GM21619 (cell line): ENCODE measurements at regions not wholly inside any gene's neighbourhood (a gene's known extent, or its start where the extent isn't known, plus 50 kb on each side); places are given as distances from the start of the nearest gene placed in this dataset.

Source experiments
- ATAC-seq: cut with Tn5 transposase; IDR thresholded peaks from one replicate; pipeline ENCODE4 v1.9.1; 2021; ENCODE audit not compliant: unreplicated experiment

DNA sequence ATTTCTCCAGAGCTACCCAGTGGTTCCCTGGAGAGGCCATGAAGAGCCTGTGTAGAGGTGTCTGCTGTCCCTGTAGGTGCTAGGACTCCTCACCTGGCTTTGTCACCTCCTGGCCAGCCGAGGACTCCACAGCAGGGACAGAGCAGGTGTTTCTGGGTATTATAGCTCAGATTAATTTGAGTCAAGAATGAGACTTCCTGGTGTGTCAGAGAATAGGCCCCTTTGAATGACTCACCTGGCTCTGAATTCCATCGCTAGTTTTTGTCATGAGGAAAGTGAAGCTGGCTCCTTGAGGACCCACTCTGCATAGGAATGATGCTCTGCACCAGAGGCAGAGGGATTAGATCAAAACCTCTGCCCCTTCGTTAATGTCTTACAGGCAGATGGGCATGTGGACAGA, 167.5 kb upstream of the TOPAZ1 start:
- ATAC-seq = no peak

DNA sequence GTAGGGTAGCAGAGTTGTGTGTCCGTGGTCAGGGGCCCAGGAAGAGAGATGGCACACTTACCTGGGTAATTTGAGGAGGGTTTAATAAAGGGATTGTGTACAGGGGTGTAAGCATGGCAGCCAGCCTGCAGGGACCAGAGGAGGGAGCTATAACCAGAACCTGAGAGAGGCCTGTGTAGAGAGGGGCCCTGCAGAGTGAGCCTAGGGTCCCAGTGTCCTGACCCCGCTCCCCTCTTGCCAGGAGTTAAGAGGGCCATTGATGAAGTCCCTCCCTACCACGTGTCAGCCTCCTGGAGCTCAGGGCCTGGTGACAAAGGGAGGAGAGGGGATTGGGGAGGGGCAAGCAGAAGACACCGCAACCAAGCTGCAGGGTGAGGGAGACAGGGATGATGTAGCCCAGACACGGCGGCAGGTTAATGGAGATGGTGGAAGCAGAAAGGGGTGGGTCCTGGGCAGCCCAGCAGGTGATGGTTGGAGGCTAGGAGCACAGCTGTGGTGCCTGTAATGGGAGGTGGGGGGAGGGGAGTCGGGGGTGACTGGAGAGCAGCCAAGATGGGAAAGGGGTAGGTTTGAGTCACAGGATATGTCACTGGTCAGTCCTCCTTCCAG, 165.4 kb upstream of the TOPAZ1 start:
- ATAC-seq = no peak

DNA sequence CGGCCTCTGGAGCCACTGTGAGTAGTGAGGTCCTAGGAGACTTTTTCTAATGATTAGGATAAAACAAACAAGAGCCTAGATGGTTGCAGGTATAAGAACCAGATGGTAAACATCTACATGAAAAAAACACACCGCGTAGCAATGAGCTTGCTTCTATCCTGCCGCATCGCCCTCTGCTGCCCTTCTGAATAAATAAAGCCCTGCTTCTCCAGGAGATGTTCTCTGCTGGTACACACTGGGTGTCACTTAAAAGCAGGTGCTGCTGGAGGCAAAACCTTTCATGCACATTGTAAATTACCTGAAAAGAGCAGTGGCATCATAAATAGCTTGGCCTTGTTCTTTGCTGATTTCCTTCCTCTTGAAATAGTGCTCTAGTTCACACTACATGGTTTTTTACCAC, 164.4 kb upstream of the TOPAZ1 start:
- ATAC-seq = no peak

DNA sequence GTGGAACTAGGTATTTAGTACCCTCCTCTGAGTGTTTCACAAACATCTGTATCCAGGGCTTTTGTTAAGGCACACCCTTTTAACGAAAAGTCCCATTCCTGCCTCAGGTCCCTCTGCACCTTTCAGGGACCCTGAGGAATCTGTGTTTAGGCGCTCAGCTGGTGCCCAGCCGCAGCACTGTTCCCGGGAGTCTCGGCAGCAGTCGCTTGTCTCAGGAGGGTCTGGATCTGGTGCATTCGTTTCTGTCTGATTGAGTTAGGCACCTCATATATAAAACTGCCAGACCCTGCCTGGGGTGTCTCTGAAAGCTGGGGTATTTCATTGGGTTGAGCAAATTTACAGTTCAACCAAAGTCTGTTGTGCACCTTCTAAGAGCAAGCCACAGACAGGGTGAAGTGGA, 162.8 kb upstream of the TOPAZ1 start:
- ATAC-seq = no peak

DNA sequence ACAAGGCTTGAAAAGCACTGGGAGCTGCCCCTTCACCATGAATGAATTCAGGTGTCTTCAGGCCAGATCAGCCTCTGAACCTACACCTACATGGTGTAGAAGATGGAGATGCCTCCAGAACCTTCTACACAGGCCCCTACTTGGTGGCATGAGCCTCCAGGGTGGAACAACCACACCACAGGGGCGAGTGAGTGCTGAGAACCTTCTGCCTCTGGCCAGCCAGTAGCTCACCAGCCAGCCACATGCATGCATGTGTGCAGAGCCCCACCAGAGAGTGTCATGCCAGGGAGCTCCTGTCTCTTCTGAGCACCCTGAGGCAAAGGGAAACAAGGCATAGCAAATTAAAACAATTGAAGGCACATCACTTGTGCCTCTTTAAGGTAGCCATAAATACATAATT, 161.8 kb upstream of the TOPAZ1 start:
- ATAC-seq = no peak

DNA sequence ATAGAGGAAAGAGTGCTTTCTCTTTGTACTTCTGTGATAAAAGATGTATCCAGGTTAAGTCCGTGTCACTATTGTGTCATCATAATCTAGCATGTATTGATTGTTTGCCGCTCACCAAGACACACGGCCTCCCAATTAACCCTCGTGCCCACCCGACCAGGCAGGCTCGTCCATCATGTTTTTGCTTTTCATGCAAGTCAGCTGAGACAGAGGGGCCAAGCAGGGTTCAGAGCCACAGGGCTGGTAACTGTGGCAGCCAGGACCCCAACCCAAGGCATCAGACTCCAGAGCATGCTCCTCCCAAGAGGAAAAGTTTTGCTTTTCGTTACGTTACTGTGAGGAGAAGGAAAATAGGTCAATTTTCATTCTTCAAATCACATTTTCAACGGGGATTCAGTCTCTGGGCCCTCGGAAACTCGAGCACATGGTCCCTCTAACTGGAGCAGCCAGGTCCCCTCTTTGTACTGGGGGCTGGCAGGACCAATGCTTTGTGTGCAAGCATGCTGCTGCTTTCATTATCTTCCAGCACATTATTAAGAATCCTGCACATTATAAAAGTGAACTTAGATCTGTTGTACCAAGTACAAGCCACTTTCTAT, 161.1 kb upstream of the TOPAZ1 start:
- ATAC-seq = no peak

DNA sequence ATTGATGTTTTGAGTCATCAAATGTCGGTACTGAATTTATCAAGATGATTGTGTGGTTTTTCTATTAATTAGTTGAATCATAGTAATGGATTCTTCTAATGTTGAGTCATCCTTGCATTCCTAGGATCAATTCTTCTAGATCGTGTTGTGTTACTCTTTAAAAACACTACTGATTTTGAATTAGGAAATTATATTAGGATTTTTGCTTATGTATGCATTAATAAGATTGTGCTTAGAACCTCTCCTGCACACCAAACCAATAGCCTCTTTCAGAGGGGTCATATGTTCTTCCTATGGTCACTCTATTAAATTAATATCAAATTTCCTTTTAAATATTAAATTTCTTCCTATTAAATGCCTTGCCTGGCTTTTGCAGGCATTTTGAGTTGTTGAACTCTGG, 151.7 kb upstream of the TOPAZ1 start:
- no peak for ATAC-seq

DNA sequence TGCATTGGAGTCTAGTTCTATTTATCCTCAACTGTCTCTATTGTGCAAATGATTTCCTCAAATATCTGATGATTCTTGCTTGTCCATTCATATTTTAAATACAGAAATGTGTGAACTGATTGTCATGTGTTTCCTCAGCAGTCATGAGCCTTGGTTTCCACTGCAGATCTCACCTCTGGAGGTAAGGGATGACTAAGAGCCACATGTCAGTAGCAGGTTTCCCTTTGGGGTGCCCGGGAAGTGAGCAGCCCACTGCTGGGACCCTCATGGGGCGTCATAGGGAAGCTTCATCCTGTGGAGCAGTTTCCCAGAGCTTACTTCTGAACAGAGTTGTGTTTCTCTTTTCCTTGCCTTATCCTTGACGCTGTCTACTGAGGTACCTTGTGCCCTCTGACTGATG, 149.2 kb upstream of the TOPAZ1 start:
- no peak for ATAC-seq

DNA sequence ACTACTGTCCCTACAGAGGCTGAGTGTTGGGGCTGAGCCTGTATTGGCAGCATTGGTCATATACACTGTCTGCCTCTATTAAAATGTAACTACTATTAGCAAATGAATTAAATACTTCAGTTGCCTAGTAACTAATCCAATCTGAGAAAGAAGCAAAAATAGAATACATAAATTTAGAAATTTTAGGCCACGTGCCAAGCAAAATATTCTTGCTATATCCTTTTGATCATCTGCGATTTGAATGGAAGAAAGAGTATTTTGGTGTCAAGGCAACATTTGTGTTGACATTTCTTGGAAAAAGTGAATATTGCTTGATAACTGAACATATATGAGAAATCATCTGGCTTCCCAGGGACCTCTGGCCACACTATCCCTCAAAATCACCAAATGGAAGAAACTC, 148.2 kb upstream of the TOPAZ1 start:
- ATAC-seq = no peak

DNA sequence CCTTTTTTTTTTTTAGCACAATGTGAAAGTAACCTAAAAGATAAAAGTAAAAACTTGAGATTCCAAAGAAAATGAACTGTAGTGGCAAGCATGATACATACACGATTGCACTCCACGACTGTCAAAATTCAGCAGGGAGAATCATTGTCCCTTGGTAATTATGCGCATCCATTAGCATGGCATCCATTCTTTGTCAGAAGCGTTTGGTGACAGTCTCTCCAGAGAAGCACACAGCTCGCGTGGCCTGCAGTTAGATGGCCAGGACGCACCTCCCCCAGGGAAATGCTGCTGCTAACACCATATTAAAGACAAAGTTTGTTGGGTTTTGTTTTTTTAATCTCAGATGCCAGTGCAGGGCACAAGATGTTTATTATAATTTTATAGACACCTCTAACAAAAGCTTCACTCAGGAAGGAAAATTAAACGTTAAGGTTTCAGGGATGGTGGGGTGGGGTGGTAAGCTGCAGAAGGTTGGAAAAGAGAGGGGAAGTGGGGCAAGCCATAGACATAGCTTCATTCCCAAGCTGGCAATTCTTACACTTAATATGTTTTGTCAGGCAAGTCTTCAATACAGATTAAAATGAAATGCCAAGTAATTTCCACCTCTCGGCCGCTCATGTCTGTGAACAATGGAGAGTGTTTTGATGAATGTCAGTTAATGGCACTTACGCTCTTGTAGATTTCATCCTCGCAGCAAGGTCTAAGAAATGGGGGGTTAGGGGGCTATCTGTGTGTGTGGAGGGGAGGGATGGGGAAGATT, 142.8 kb upstream of the TOPAZ1 start:
- no peak for ATAC-seq

DNA sequence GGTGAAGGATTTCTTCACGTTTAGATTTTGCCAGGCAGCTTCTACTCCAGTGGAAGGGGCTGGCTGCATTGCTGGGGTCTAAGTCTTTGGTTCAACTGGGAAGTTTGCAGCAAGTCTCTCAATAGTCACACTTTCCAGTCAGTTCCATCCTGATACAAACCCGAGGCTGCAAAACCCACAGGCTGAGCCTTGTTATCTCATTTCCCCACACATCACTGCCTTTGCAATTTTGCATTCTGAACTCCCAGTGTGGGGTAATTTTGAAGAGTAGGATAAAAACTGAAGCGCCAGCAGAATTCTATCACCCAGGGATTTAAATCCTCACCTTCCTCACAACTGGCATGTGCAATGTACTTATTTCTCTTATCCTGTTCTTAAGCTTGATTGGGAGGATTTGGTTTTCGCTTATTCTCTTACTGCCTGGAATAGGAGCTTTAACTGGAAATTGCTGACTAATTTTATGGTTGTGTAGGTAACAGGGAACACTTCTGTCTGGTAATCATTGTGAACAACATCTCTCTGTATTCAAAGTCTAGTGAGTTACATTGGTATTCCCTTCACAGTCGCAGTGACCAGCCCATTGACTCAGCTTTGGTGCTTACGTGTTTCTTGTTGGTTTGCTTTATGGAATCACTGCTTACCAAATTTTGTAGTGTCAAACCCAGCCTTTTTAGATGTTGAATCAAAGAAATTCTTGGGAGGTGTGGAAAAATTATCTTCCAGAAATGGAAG, 142.0 kb upstream of the TOPAZ1 start:
- ATAC-seq = no peak

DNA sequence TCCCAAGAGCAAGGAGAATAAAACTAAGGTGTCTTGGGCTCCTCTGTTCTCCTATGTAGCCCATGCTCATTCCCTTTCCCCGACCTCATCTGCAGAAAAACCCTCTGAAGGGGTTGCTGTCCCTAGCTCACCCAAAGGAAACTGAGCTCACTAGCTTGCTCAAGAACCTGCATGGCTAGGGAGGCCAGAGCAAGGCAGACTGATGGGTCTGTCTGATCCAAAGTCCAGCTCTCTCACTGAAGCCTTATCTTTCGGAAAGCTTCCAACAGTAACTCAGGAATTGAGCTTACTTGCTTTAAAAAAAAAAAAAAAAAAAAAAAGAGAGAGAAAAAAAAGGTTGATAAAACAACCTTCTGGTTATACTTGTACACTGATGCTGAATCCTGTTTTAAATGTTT, 141.4 kb upstream of the TOPAZ1 start:
- no peak for ATAC-seq

DNA sequence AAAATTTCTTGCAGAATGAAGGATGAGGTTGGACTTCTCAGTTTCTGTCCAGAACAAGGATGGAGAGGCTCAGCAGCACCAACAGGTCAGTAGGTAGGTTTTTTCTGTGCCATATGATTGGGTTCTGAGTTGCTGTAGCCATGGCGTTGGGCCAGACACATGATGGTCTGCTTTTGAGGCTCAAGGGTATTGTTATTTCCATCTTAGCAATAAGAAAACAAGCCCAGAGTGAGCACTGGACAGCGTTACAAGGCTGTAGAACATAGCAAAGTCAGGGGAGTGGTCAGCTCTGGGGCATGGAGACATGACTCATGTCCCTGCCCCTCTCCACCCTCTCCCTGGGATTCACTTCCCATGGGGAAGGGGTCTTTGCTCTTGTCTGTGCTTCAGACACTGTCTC, 137.6 kb upstream of the TOPAZ1 start:
- ATAC-seq = no peak

DNA sequence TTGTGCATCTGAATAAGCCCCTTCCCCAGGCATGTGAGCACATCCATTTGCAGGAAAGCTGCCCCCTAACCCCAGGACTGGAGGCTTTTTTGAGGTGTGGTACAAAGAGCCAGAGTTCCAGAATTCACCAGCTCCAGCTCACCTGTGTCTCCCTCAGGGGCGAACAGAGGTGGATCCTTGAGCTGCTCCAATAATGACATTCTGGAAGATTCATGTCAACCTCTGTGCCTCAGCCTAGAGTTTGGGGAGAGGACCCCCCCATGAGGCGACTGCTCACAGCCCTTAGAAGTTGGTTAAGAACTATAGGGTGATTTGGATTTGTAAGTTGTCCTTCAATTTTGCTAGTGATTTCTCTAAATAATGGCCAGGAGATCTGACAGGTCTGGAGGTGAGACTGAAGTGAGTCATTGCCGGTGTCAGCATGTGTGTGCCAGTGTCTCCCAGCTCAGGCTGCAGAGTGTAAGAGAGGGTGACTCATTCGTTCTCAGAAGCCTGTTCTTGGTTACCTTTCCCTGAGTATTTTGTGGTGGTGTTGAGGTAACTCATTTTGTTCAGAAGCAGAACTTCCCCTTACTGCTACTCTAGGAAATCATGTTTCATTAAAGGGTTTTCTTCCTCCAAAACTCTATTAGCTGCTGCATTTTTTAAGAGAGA, 136.9 kb upstream of the TOPAZ1 start:
- ATAC-seq = peak; percentile 94

DNA sequence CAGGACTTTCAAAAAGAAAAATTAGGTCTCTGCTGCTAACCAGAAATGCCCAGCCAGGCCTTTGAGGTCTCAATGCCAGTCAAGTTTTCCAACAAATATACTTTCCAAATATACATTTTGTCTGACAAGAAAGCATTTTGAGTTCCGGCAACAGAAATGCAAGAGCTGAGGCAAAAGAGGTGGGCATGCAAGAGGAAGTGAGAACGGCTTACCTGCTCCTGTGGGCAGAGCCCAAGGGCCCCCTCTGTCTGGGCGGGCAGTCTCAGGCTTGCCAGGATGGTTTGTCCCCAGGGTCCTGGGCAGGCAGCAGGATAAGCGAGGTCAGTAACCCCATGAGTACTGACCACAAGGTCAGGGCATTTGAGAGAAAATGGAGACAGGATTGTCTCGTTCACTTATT, 136.1 kb upstream of the TOPAZ1 start:
- ATAC-seq = no peak

DNA sequence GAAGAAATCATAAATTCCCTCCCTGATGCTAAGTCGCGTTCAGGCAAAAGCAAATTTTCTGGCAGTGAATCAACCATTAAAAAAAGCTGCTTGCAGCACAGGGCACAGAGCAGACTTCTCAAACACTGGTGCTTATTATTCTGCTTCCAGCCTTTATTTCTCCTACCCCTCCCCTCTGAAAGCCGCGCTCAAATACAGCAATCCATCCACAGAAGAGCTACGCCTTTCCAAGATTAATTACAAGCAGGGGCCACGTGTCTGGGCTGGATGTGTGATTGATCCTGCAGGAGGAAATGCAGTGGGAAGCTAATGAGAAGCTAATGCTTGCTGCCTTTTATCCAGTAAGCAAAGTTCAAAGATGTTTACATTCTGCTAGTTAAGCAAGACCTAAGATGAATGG, 134.9 kb upstream of the TOPAZ1 start:
- no peak for ATAC-seq

DNA sequence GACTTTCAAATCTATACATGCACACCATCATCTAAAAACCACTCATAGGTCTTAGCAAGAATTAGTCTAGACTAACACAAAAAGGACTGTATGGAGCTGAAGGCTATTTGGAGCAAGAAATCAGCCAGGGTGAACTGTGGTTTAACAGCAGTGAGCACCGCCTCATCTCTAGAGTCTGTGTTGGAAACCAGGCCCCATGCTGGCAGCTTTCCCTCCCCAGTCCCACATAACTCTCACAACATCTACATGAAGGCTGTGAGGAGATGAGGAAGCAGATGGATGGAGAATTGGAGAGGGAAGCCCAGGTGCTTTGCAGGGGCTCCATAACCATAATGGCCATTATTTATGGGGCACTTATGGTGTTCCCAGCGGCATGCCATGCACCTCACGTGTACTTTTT, 133.2 kb upstream of the TOPAZ1 start:
- no peak for ATAC-seq

DNA sequence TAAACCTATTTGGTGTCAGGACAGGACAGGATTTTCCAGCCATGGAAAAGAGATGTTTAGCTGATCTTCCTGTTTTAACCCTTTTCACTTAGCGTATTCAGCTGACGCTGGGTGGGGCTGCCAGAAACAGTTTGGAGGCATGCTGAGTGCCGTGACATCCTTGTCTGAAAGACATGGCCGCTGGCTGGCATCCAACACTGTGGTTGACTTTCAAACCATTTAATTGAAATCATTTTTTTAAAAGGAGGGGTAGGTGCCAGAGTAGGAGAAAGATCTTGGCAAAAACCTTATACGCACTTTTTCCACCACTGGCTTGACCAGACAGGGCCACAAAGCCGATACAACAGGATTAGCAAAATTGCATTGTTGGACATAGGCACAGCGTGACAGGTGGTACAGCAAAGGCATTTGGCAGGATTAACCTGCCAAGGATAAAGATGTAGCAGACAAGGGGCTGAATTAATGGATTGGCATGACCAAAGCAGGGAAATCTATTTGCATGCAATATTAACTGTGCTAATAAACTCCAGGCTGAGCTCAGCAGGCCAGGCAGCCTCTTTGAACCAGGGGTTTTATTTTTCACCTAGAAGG, 131.8 kb upstream of the TOPAZ1 start:
- ATAC-seq = no peak

DNA sequence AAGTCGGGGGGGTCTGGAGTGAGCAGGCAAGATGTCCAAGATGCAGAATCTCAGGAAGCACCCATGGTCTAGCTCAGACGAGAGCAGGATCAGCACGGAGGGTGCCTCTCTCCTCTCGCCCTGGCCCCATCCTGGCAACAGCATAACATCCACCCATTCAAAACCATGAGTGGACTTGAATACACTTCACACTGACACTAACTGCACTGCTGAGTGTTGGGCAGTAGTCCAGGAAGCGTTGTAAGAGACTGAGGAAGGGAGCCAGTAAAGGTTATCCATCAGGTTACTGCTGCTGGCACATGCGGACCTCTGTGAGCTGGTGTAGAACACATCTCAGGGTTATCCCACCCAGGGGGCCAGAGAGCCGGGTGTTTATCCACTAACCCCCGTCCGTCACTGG, 131.0 kb upstream of the TOPAZ1 start:
- ATAC-seq = no peak

DNA sequence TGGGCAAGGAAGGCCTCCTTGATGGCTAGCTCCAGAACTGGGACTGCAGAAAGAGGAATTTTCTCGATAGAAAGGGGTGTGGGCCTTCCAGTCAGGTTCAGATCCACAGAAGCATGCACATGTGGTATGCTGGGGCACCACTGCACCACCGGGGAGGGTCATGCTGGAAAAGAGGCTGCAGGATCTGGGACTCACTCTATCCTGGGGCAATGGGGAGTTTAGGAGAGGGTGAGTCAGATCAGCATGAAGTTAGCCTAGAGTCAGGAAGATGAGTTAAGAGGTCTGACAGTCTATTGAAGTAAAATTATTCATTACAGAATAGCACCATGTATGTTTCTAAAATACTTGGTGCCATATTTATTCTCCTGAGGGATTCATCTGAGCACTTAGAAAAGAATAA, 130.2 kb upstream of the TOPAZ1 start:
- no peak for ATAC-seq

DNA sequence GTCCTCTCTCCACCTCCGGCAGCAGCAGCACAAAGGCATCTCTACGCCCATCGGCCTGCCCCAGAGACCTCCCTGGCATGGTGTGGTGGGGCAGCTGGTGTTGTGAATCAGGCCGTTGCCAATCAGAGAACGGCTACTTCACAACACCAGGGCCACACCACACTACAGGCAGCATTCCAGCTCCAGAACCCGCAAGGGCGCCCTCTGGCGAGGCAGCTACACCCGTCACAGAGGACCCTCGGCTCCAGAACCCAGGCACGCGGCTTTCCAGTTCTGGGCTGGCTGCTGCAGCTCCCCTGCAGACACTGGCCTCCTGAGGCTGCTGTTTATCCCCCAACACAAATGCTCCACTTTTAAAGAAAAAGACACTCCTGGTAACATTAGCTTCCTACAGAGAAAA, 127.5 kb upstream of the TOPAZ1 start:
- ATAC-seq = no peak
